Glutamatergic neuron (in vitro differentiated cells): ENCODE measurements at regions not wholly inside any gene's neighbourhood (a gene's known extent, or its start where the extent isn't known, plus 50 kb on each side); places are given as distances from the start of the nearest gene placed in this dataset.

Experiments used
- DNase-seq: peaks from one replicate; pipeline ENCODE4 v3.0.0; 2022
- H3K27ac Mint-ChIP-seq: one replicate; pipeline ENCODE4 v1.8.0; 2020; ENCODE audit warnings: mild to moderate bottlenecking, mixed read lengths, inconsistent platforms; ENCODE audit not compliant: unreplicated experiment
- H3K27me3 Mint-ChIP-seq: one replicate; pipeline ENCODE4 v1.8.0; 2020; ENCODE audit warnings: mild to moderate bottlenecking, moderate library complexity, mixed read lengths, inconsistent platforms; ENCODE audit not compliant: unreplicated experiment
- H3K36me3 Mint-ChIP-seq: one replicate; pipeline ENCODE4 v1.8.0; 2020; ENCODE audit warnings: mild to moderate bottlenecking, mixed read lengths, inconsistent platforms; ENCODE audit not compliant: unreplicated experiment
- H3K4me1 Mint-ChIP-seq: one replicate; pipeline ENCODE4 v1.8.0; 2020; ENCODE audit warnings: mild to moderate bottlenecking, low read depth, mixed read lengths, inconsistent platforms; ENCODE audit not compliant: unreplicated experiment
- H3K4me3 Mint-ChIP-seq: one replicate; pipeline ENCODE4 v1.8.0; 2020; ENCODE audit warnings: mild to moderate bottlenecking, mixed read lengths, inconsistent platforms; ENCODE audit not compliant: unreplicated experiment
- H3K9me3 Mint-ChIP-seq: one replicate; pipeline ENCODE4 v1.8.0; 2020; ENCODE audit warnings: mild to moderate bottlenecking, moderate library complexity, mixed read lengths, inconsistent platforms; ENCODE audit not compliant: unreplicated experiment
- TF ChIP-seq, protein P1 (sequence below): fragments of 200-600 bp; sonication (generic); IDR thresholded peaks from one replicate; pipeline ENCODE4 v1.5.0; 2021; ENCODE audit not compliant: partially characterized antibody, unreplicated experiment

DNA sequence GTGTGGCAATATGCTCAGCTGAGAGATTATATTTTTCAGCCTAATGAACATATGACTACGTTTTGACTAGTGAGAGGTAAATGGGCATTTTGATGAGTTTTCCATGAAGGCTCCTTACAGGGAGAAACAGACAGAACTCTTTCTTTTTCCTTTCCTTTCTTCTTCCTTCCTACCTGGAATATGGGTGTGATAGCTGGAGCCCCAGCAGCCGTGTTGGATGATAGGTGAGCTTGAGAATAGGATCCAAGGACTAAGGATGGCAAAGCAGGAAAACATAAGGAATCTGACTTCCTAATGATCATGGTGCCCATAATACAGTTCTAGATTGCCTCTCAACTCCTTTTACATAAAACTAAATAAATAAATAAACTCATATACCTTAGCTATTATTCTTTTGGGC, 124.0 kb downstream of the MAIP1 start:
- no peak for DNase-seq
- Mint-ChIP-seq H3K36me3 (no peaks in the 10 kb centered on the region), H3K4me3 (no peak overlapping the region), H3K27me3 (no peaks in the 10 kb centered on the region), H3K4me1 (peaks cover 58% of the 10 kb centered on the region), H3K9me3 (peaks cover 4% of the 10 kb centered on the region), H3K27ac (no peak overlapping the region)
- TF ChIP-seq, protein P1, sequence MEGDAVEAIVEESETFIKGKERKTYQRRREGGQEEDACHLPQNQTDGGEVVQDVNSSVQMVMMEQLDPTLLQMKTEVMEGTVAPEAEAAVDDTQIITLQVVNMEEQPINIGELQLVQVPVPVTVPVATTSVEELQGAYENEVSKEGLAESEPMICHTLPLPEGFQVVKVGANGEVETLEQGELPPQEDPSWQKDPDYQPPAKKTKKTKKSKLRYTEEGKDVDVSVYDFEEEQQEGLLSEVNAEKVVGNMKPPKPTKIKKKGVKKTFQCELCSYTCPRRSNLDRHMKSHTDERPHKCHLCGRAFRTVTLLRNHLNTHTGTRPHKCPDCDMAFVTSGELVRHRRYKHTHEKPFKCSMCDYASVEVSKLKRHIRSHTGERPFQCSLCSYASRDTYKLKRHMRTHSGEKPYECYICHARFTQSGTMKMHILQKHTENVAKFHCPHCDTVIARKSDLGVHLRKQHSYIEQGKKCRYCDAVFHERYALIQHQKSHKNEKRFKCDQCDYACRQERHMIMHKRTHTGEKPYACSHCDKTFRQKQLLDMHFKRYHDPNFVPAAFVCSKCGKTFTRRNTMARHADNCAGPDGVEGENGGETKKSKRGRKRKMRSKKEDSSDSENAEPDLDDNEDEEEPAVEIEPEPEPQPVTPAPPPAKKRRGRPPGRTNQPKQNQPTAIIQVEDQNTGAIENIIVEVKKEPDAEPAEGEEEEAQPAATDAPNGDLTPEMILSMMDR, result no peak

DNA sequence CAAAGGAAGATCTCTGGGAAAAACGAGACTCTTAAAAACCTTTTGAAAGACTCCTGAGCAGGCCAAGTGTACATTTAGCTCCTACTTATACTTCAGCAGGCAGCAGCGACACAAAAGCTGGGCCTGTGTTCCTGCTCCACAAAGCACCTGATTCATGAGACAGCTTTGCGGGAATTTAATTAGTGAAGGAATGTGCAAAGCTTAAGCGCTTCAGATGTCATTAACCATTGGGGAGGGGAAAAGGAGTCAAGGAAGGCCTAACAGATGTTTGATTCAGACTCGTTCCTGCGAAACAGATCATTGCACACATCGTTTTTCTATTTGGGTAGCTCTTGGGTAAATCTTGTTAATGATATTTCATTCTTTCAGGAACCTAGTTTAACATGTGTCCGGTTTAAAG, 125.9 kb downstream of the MAIP1 start:
- Mint-ChIP-seq H3K27ac (peak overlapping the region; percentile 74), H3K4me3 (no peak overlapping the region), H3K4me1 (peaks cover 60% of the 10 kb centered on the region), H3K9me3 (peaks cover 4% of the 10 kb centered on the region), H3K27me3 (no peaks in the 10 kb centered on the region), H3K36me3 (no peaks in the 10 kb centered on the region)
- TF ChIP-seq, protein P1, result no peak
- DNase-seq, result no peak

DNA sequence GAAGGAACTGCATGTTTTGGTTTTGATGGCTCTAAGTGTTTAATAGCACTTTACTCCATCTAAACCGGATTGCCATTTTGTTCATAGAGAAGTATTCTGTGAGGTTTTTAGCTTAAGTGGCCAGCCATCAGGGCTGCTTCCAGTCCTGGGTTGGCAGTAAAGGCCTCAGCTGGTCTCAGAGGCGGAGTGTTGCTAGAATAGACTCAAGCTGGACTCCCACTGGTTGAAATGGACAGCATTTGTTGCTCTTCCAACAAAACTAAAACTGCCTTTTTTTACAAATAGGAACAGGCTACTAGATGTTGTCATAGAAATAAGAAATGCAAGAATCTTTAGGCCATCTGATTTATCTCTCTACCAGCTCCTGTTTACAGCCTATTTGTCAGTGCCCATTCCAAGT, 126.4 kb downstream of the MAIP1 start:
- no peak overlapping the region for H3K4me3 Mint-ChIP-seq
- peak overlapping the region; percentile 74 for H3K27ac Mint-ChIP-seq
- H3K36me3 Mint-ChIP-seq, result no peaks in the 10 kb centered on the region
- H3K27me3 Mint-ChIP-seq, result peaks cover 5% of the 10 kb centered on the region
- peaks cover 7% of the 10 kb centered on the region for H3K9me3 Mint-ChIP-seq
- TF ChIP-seq, protein P1, result no peak
- H3K4me1 Mint-ChIP-seq, result peaks cover 60% of the 10 kb centered on the region
- DNase-seq, result no peak

DNA sequence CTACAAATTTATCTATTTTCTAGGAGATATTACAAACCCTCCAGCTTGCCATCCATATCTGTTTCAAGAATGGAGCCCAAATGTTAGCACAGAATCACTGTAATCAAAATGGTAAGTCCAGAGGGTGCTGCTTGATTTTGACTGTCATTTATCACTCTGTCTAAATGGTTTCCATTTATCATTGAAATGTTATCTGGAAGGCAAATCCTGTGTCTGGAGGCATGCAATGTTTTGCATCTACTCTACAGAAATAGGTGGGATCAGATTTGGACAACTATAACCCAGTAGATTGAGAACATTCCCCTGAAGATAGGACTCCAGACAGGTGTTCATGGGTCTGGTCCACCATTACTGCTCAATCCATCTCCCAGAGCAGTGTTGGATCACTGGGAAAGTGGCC, 128.7 kb downstream of the MAIP1 start:
- TF ChIP-seq, protein P1, result no peak
- Mint-ChIP-seq H3K27ac (no peak overlapping the region), H3K4me1 (peaks cover 64% of the 10 kb centered on the region), H3K4me3 (no peak overlapping the region), H3K27me3 (peaks cover 9% of the 10 kb centered on the region), H3K36me3 (no peaks in the 10 kb centered on the region), H3K9me3 (peaks cover 12% of the 10 kb centered on the region)
- no peak for DNase-seq

DNA sequence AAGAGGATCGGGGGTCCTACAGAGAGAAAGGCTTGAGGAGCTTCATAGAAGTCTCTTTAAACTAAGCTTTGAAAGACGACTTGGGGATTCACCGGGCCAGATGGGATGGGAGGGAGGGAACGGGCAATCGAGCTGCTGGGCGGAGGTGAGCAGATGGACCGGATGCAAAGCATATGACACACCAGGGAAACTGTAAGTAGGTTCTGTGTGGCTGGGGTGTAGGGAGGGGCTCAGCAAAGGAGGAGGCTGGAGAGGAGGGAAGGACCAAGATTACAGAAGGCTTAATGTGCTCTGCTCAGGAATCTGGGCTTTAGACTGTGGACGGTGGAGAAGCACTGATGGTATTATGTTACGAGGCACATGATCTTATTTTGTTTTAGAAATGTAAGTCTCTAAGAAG, 131.5 kb downstream of the MAIP1 start:
- Mint-ChIP-seq H3K4me3 (peak overlapping the region; percentile 77), H3K9me3 (peaks cover 12% of the 10 kb centered on the region), H3K27ac (peak overlapping the region; percentile 94), H3K36me3 (no peaks in the 10 kb centered on the region), H3K27me3 (peaks cover 9% of the 10 kb centered on the region), H3K4me1 (peaks cover 73% of the 10 kb centered on the region)
- TF ChIP-seq, protein P1, result no peak
- peak; percentile 80 for DNase-seq
